IPS-NIHi7 (cell line): ENCODE measurements at regions not wholly inside any gene's neighbourhood (a gene's known extent, or its start where the extent isn't known, plus 50 kb on each side); places are given as distances from the start of the nearest gene placed in this dataset.
A peak's percentile ranks its signal among the peaks of the same experiment; 100 is the strongest.

Experiments
- DNase-seq: peaks from one replicate; pipeline ENCODE4 v3.0.0; 2012; ENCODE audit warnings: mixed read lengths; ENCODE audit errors: extremely low spot score

DNA sequence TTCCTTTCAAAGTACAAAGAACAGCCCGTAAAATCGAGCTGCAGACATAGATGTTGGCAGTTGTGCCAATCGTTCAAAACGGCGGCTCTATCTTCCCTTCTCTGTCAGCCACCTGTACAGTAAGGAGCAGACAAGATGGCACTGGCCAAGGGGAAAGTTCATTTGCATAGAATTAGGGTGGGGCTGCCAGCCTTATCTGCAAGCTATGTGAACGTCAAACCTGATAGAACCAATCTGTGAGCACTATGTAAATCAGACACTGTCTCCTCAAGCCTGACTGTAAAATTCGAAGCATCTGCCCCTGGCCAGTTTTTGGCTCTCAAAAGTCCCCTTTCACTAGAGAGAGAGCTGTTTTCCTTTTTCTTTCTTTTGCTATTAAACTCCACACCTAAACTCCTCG lies 374.5 kb downstream of the EPM2A start:
- no peak for DNase-seq

DNA sequence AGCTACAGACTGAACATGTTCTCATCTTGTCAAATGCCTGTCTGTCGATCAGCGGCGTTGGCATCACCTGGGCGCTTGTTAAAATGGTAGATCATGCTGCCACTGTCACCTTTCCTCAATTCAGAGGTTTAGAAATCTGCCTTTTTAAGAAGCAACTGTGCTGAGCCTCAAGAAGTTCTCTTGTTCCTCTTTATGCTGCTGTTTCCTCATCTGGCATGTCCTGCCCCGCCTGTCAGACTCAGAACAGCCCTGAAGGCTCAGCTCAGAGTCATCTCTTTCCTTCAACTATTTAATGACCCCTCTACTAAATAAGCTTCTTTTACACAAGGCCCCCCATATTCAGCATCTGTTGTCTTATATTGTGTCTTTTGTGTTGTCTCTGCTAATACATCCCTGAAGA lies 368.2 kb downstream of the EPM2A start:
- no peak for DNase-seq

DNA sequence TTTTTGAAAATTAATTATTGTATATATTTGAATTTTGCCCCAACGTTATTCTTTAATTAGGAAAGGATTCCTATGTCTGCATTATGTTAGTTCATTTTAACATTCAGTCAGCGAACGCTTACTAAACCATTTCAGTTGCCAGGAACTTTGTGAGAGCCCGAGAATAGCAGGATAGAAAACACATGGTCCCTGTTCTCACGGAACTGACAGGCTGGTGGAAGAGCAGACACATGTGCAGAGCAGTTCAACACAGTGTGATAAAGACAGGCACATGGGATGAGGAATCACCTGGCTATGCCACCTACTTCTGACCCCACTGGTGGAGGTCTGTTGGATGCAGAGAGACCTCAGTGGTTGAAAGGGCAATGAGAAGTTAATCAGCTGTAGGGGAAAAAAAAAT lies 367.2 kb downstream of the EPM2A start:
- DNase-seq, result no peak

DNA sequence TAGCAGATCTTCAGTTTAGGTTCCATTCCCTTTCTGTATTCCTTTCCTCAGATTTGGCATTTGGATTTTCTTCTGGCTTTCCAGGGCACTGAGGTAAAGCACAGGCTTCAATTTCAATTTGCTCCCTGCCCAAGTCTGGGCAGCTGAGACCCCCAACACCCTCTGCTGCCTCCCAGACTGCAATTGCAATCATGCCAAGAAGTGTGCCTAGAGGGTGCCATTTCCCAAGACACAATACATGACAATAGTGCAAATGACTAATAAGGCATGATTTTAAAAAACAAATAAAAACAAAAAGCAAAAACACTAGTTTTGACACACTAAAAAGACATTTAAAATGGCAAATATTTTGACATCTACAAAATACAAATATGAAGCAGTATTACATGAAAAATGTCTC lies 364.8 kb downstream of the EPM2A start:
- DNase-seq, result no peak

DNA sequence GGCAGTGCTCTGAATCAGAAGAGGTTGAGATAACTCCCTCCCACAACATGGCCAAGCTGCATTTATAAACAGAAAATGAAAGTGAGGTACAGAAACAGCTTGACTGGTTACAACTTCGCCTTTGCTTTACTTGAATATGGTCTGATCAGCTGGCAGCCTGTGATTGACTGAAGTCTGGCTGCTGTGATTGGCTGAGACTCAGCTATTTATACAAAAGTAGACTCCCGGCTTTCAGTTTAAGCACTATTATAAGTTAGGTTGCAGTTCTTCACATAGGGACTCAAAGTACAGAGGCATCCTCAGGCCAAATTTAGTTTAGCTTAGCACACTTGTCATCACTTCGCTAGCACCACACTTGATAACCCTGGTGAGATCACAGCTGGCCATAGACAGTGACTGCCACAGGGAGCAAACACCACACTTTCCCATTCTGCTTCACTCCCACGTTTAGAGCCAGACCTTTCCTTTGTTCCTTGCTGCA lies 362.6 kb downstream of the EPM2A start:
- no peak for DNase-seq

DNA sequence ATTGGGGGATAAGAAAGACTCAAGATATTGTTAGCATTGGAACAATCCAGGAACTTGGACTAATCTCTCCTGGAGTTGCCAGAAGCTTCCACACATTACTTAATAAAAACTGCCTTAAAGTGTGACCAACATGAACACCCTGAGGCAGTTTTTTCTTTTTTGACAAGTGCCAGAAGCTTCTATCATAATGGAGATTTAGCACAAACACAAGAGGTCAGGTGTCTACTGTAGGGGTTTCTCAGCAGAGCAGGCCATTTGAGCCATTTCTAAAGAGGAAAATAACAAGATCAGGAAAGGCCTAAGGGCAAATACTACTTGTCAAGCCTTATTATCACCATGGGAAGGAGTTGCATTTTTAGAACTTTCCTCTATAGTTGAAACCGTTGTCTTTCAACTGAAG lies 361.5 kb downstream of the EPM2A start:
- no peak for DNase-seq

DNA sequence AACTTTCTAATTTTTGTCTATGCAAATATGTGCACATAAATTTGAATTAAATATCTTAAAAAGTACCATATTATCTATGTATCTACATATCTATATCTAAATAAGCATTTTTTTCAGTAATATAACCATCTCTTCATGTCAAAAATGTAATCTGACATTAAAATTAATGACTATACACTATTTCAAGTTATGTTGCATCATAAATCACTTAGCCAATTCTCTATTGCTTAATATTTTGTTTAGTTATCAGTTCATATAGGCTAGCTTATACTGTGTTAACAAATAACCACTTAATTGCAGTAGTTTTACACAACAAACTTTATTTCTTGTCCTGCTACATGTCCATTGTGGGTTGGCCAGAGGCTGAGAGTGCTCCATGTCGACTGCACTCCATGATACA lies 360.8 kb downstream of the EPM2A start:
- DNase-seq, result no peak

DNA sequence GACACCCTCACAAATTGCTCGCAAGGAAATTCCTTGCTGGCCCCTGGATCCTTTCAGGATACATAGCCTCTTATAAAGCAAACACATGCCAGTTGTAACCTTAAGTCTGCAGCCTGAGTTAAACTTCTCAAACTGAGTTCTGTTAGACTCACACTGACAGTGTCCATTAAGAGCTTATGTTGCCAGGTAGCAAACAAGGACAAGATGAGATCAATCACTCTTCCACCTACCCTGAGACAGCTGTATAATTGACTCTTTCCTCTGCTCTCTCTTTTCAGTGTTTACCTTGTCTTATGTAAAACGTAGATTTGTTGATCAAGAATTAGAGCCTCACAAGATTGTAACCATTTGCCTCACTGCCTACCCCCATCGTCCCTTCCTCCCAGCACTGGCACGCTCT lies 359.8 kb downstream of the EPM2A start:
- DNase-seq, result no peak

DNA sequence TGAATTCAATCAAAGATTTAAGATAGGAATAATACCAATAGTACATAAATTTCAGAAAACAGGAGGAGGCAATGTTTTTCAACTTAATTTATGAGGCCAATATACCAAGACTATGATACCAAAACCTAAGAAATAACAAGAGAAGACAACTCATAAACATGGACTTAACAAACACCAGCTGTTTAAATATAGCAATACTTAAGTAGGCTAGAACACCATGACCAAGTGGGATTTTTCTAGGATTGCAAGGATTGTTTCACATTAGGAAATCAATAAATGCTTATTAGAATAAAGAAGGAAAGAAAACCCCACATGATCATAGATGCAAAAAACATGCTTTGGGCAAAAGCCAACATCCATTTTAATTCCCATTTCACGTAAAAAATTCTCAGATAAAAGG lies 355.1 kb downstream of the EPM2A start:
- no peak for DNase-seq

DNA sequence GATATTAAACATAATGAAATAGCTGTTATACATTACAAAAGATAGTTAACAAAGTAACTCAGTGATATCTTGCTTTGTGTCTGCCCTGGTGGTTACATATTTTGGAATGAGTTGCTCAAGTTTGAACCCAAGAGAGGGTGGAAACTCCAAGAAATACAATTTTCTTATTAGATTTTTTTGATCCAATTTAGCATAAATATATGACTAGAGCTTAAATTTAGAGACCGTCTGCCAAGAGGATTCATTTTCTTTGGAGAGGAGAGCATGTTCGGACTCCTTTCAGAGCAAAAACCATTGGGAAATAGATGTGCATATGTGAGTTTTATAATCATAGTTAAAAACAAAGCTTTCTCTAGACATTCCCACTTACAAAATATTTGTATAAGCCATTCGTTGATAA lies 353.4 kb downstream of the EPM2A start:
- no peak for DNase-seq

DNA sequence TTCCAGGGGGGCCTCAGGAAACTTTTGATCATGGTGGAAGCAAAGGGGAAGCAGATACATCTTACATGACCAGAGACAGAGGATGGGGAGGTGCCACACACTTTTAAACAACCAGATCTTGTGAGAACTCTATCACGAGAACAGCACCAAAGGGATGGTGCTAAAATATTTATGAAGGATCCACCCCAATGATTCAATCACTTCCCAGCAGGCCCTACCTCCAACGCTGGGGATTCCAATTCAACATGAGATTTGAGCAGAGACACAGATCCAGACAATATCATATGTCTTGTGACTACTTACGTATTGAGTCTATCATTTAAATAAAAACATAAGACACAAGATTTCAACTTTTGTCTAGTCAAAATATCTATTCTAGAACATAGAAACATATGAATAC lies 351.9 kb downstream of the EPM2A start:
- no peak for DNase-seq

DNA sequence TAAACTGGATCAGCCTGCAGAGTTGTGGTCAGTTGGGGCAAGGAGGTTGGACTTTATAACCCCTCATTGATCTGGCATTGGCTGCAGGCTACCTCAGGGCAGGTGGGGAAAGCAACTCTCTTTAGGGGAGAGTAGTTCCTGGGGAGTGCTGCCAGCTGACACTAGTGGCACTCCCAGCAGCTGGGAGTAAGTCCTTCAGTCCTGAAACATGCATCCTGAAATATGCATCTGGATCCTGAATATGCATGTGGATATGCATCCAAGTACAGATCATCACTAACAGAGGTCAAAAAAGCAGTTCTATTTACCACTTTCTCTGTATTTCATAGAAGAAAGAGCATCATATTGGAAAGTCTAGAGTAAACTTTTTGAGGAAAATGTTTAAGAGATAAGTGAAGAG lies 350.8 kb downstream of the EPM2A start:
- no peak for DNase-seq

DNA sequence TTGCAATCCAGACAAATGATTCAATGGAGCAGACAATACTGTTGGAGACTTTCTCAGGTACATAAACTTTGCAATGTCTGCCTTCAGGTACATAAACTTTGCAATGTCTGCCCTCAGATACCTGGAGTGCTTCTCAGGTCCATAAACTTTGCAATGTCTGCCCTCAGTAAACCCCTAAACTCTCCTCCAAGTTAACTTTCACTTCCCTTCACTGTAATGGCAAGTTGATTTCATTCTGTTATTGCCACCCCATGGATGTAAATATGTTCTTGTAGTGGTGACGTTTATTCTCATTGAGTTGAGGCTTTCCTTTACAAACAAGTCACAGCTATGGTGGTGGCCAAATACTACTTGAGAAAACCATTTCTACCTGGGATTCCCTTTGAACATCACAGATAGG lies 338.8 kb downstream of the EPM2A start:
- no peak for DNase-seq

DNA sequence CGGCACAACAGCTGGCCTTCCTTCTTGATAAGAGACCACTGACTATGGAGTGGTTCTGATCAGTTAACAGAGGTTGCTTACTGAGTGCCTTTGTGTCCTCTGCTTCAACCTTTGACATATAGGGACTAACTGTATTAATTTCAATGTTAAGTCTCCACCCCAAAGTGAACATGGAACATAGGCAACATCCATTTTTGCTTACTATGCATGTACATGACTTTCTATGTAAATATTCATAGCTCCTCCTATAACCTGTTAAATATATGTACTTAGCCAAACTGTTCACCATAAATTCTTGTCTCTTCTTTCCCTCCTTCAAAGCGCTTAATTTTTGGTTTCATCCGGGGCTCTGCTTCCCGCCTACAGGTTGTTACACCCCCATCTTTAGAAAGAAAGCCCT lies 334.8 kb downstream of the EPM2A start:
- no peak for DNase-seq

DNA sequence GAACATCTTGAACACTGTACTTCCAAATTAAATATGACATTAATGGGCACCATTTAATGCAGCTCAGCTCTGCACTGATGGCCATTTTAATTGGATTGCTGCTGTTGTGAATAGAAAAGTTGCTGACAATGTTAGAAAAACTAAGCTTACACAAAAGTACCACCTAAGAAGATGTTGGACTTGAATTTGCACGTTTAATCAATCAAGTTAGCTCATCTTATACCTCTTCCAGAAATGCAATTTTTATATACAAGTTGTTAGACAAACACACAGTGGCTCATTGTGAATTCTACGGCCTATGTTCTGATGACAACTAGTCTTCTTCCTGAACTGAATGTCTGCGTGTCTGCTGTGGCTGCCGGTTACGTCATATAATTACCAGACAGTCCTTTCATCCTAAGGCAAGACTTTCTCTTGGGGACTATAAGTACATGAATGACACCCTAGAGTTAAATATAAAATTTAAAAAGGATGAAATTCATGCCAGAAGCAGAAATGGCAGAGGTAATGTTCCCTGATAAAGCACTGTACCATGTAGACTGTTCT lies 330.2 kb downstream of the EPM2A start:
- no peak for DNase-seq

DNA sequence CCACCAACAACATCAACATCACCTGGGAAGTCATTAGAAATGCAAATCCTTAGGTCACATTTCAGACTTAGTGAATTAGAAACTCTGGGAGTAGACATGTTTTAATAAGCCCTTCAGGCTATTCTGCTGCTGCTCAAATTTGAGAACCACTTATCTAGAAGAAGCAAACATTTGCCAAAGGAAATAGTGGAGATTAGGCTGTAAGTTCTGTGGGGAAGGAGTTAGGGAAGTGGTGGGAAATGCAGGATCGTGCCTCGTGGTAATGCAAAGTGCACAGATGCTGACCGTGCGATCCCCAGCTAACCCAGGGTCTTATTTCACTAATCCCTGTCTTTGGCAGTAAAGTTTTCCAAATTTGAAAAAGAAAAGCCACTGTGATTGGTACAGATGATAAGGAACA lies 328.5 kb downstream of the EPM2A start:
- DNase-seq, result no peak

DNA sequence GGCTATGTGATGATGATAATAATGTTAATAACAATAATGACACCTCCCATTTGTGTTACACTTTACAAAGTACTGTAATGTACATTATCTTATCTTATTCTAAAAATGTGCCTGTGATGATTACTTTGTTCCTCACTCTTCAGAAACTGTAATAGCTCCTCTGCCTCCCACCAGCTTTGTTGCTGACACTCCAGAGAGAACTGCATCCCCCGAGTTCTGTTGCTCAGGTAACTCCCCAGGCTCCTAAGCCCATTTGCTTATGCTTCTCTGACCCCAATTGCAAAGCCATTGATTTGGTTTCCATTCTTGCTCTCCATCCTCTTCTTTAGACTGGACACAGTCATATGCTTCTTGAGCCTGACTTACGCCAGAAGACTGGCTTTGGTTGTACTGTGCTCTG lies 319.7 kb downstream of the EPM2A start:
- no peak for DNase-seq

DNA sequence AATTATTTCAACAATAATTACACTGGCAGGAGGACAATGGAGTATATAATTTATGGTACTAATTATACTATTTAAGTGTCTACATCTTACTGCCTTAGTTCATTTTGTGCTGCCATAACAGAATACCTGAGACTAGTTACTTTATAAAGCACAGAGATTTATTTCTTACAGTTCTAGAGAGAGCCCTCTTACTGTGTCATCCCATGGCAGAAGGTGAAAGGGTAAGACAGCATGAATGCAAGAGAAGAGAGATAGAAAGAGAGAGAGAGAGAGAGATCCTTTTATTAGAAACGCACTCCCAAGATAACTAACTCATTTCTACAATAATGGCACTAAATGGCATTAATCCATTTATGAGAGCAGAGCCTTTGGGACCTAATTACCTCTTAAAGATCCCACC lies 314.7 kb downstream of the EPM2A start:
- no peak for DNase-seq

DNA sequence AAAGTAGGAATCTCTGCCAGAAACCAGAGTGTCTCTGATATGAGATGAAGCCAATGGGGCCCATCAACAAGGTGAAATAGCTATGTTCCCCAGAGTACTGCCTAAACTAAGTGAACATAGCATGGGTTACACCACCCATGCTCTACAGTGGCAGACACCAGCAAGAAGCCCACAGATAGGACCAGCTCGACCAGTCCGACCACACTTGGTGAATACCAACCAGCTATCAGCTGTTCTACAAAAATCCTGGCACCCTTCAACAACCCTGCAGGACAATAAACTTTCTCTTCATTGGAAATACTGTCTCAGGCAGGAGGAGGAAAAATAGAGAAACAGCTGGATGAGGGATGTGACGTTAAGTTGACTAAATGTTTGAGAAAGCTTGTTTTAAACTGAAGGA lies 311.4 kb downstream of the EPM2A start:
- no peak for DNase-seq

DNA sequence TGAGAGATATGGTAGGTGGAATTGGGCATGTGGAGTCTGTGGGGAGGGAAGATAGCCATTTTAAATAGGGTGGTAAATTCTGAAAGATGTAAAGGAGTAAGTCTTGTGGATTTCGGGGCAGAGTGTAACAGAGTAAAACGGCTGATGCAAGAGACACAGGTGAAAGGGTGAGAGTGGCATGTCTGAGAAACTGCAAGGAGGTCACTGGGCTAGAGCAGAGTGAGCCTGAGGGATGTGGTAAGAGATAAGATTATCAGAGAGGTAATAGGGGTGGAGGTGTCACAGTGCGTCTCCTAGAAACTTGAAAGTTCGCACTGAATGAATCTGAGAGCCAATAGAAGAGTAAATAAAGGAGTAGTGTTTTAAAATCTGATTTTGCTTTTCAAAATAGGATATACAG lies 308.1 kb downstream of the EPM2A start:
- DNase-seq, result peak; percentile 12

DNA sequence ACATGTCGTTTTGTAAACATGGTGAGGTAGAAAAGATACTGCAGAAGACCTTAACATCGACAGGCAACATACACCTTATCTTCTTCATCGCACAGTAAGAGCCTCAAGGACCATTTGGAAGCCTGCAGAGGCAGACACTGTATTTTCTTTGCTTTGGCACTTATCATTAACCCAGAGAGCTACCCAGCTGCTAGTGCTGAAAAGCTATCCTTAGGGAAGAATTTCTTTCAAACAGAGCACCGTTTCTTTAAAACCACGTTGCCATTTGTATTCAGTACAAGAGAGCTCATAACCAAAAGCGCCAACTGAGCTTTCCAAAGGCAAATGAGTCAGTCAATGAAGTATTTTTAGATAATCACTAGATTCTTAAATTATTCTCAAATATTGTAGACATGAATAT lies 306.6 kb downstream of the EPM2A start:
- peak; percentile 23 for DNase-seq

DNA sequence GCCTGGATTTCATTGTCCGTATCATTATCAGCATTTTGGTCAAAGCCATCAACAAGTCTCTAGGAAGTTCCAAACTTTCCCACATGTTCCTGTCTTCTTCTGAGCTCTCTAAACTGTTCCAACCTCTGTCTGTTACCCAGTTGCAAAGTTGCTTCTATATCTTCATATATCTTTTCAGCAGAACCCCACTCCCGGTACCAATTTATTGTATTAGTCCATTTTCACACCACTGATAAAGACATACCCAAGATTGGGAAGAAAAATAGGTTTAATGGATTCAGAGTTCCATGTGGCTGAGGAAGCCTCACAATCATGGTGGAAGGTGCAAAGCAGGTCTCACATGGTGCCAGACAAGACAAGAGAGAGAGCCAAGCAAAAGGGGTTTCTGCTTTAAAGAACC lies 293.2 kb downstream of the EPM2A start:
- DNase-seq, result no peak

DNA sequence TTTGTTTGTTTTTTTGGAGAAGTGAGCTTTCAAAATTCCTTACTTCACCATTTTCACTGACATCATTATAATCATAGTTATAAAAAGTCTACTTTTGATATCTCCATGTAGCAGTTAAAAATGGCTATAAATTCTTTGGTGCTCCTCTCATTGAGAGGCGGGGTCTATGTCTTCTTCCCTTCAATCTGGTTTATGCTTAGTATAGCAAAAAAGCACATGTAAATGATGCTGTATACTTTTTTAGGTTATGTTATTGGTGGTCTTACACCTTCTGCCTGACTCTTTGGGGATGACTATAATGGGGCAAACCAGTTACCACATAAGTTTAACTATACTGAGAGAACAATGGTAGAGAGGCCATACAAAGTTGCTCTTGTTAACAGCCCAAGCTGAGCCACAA lies 289.6 kb downstream of the EPM2A start:
- DNase-seq, result no peak

DNA sequence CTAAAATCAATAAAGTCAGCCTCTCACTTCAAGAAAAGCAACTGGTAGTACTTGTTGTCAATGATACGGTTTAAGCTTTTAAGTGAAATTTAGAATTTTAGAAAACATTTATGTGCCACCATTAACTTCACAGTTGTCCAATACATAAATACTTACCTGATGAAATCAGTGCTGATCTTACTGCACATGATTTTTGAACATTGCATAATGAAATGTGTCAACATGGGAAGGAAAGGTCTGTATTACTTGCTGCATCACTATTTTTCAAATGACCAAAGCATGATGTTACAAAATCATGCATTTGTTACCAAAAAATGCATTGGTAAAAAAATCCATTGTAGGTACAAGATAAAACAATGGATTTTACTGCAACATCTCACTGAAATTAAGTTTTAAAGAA lies 284.3 kb downstream of the EPM2A start:
- DNase-seq, result no peak

DNA sequence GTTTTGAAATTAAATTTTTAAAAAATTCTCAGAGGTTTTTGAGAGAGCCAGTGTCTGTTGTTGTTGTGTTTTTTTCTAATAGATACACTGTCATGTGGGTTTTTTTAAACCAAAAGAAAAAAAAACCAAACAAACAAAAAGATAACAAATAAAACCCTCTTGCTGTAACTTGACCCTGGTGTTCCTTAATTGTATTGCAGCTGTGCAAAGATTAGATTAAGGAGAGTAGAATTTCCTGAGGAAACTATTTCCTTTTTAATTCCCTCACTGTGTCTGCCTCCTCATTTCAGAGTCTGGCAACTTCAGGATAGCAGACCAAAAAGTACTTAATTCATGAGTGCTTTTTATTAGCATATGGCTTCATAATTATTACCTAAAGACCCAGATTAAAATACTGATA lies 281.9 kb downstream of the EPM2A start:
- DNase-seq, result peak; percentile 12
